ENCODE measurements at regions not wholly inside any gene's neighbourhood (a gene's known extent, or its start where the extent isn't known, plus 50 kb on each side); places are given as distances from the start of the nearest gene placed in this dataset.

- no peak for TF ChIP-seq REST (IDR thresholded peaks at IDR 0.05; ENCODE audit: low read depth)
- no peak for TF ChIP-seq SIN3A (IDR thresholded peaks at IDR 0.05; ENCODE audit: low read depth)
- no peak for TF ChIP-seq CBX3 (IDR thresholded peaks at IDR 0.05; ENCODE audit: low read depth)
- TF ChIP-seq POLR2A (IDR thresholded peaks at IDR 0.05; ENCODE audit: borderline replicate concordance, extremely low read depth, insufficient read depth, insufficient read length), result no peak
- no peak for TF ChIP-seq YY1 (IDR thresholded peaks at IDR 0.05; ENCODE audit: extremely low read depth, insufficient replicate concordance, low read depth, low read length)
- TF ChIP-seq POLR2AphosphoS5 (IDR thresholded peaks at IDR 0.05; ENCODE audit: low read depth, low read length), result no peak
Observed at GRCh38 chr2:194616334-194616733, 1040.7 kb upstream of the SLC39A10 start (continued).

- Histone ChIP-seq H3K4me1 (ENCODE audit: control insufficient read depth in 1 of 2, insufficient read depth in 2 of 2, low read length in 2 of 2) (no peaks in the 10 kb centered on the region), H3K27ac (ENCODE audit: low read depth, low read length) (no peak overlapping the region), H4K20me1 (ENCODE audit: insufficient read depth) (no peaks in the 10 kb centered on the region), H3K27me3 (ENCODE audit: insufficient read depth, low read length) (no peaks in the 10 kb centered on the region), H3K36me3 (ENCODE audit: control insufficient read depth in 1 of 2, insufficient read depth in 2 of 2, low read length in 2 of 2) (no peaks in the 10 kb centered on the region), H3K9me2 (ENCODE audit: insufficient read depth) (no peaks in the 10 kb centered on the region), H2AFZ (ENCODE audit: low read depth, low read length, poor library complexity, severe bottlenecking) (no peak overlapping the region), H3K79me2 (ENCODE audit: insufficient read depth, low read length) (no peaks in the 10 kb centered on the region), H3K9me3 (ENCODE audit: control insufficient read depth in 1 of 2, insufficient read depth in 1 of 2, low read depth in 1 of 2, low read length in 2 of 2) (peaks cover 4 to 6% of the 10 kb centered on the region in 2 experiments; a peak in 3 of 4 replicates), H3K4me2 (ENCODE audit: low read length) (no peak overlapping the region), H3K9ac (ENCODE audit: low read length) (no peak overlapping the region), H3K4me3 (replicated peaks in 1 of 2; ENCODE audit: low read depth in 1 of 2, low read length in 2 of 2) (no peak overlapping the region)
- no peak for ATAC-seq
- CTCF ChIA-PET, result no interaction called here
- DNase-seq (ENCODE audit: low read depth, low spot score), result no peak
- POLR2A ChIA-PET, result no interaction called here
- BruUV-seq (replicated peaks), result no TSS peak
- intact Hi-C loops (cut with micrococcal nuclease), result no loop called here
- TF ChIP-seq SIN3A (IDR thresholded peaks at IDR 0.05; ENCODE audit: low read depth) (no peak), EGR1 (IDR thresholded peaks at IDR 0.05; ENCODE audit: low read depth) (no peak), MAX (IDR thresholded peaks at IDR 0.05) (no peak), CTCF (IDR thresholded peaks at IDR 0.05 in 2 of 3, conservative IDR thresholded peaks at IDR 0.05 in 1 of 3; ENCODE audit: borderline replicate concordance in 1 of 3, insufficient read depth in 1 of 3, low read depth in 2 of 3, low read length in 2 of 3) (no peak), ZNF274 (IDR thresholded peaks at IDR 0.05; ENCODE audit: low read depth, low read length) (no peak), REST (IDR thresholded peaks at IDR 0.05; ENCODE audit: low read depth) (no peak), ZFX (IDR thresholded peaks at IDR 0.05) (no peak), JUND (IDR thresholded peaks at IDR 0.05) (no peak), RAD21 (IDR thresholded peaks at IDR 0.05; ENCODE audit: low read depth) (no peak), POLR2A (IDR thresholded peaks at IDR 0.05; ENCODE audit: borderline replicate concordance, extremely low read depth, insufficient read depth, insufficient read length) (no peak), CBX3 (IDR thresholded peaks at IDR 0.05; ENCODE audit: low read depth) (no peak), YY1 (IDR thresholded peaks at IDR 0.05; ENCODE audit: extremely low read depth, insufficient replicate concordance, low read depth, low read length) (no peak), EZH2phosphoT487 (IDR thresholded peaks at IDR 0.05; ENCODE audit: borderline replicate concordance) (no peak), EZH2 (IDR thresholded peaks at IDR 0.05) (no peak)
- RAD21 ChIA-PET (ENCODE audit: low non-redundant PET in 1 of 2, low total read pairs in 2 of 2, uncharacterized antibody in 2 of 2, unreplicated experiment in 2 of 2), result no interaction called here
Observed at GRCh38 chr2:194610297-194610696, 1046.7 kb upstream of the SLC39A10 start.

Measured in HCT116 (cell line).